Head of caudate nucleus (tissue), 42 donors: ENCODE measurements at regions not wholly inside any gene's neighbourhood (a gene's known extent, or its start where the extent isn't known, plus 50 kb on each side); places are given as distances from the start of the nearest gene placed in this dataset.
A peak's percentile ranks its signal among the peaks of the same experiment; 100 is the strongest.

Source experiments
- DNase-seq, 42 donors: peaks; one replicate each; pipeline versions ENCODE4 v3.0.0 to v3.0.0-alpha.2; 2020 to 2021; ENCODE audit warnings: mixed read lengths in 7 of 42
- intact Hi-C: fragments of 100-400 bp; cut with DNase I; formaldehyde crosslinking; loops from one replicate; pipeline ENCODE4 v1.15.0; 2022

DNA sequence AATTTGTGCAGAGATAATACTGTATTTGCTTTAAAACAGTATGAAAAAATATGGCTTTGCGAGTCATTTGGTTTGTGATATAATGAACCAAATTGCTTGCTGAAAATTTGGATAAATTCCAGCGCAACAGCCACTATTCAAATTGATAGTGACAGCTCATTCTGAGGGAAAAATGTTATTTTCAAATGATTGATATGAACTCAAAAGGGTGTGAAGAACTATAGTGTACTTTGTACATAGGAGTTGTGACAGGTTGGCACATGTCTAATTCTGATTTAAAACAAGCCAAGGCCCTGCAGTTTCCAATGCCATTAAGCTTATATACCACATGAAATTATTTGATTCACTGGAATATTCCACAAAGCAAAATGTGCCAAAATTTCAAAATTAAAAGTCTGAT lies 1628.9 kb upstream of the AGA start:
- intact Hi-C loops: no loop called here

DNA sequence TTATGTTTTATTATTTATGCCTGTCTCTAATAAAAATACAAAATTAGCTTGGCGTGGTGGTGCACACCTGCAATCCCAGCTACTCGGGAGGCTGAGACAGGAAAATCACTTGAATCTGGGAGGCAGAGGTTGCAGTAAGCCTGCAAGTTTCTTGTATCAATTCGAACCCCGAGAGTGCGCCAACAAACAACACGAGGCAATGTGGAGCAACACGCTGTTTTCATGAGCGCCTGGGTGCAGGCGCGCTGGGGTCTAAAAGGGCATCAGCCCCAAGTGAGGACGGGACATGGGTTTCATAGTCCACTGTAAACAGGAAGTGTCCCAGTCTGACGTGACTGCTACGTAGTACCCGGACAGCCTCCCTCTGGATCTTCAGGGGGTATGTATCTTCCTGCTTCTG lies 1634.6 kb upstream of the AGA start:
- intact Hi-C loops: no loop called here
- DNase-seq: no peak

More for the DNA sequence above, 1628.9 kb upstream of the AGA start:
- DNase-seq: no peak

DNA sequence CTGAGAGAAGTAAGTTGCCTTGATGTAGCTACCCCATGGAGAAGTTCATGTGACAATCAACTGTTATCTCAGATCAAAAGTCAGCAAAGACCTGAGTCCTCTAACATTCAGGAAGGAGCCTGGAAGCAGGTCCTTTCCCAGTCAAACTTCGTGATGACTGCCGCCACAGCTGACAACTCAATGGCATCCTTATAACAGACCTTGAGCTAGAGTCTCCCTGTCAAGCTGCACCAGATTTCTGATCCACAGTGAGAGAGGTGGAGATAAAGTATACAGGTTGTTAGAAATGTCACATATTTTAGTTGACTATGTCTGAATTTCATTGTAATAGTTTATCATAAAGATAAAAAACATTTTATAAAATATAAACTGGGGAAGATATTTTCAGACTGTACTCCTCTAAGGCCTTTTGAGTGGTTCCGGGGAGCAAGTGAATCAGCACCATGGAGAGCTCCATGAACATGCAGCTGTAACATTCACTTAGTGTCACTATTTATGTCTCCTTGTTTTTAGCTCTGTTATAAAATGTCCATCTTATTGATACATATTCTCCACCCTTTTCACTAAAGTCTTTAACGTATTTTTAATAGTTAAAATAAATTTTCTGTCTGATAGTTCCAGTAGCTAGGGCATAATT lies 1653.5 kb upstream of the AGA start:
- peak in 13 of 42 donors; percentile 1 to 49 (median 15) for DNase-seq
- intact Hi-C loops: no loop called here

DNA sequence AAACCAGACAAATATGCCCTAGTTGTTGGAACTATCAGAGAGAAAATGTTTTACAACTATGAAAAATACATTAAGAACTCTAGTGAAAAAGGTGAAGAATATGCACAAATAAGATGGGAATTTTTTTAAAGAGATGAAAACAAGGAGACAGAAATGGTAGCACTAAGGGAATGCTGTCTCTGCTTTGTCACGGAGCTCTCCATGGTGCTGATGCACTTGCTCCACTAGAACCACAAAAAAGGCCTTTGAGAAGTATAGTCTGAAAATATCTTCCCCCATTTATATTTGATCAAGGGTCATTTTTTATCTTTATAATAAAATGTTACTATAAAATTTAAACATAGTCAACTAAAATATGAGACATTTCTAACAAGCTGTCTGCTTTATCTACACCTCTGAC lies 1655.5 kb upstream of the AGA start:
- intact Hi-C loops: no loop called here
- DNase-seq: peak in 8 of 42 donors; percentile 2 to 47 (median 23)

DNA sequence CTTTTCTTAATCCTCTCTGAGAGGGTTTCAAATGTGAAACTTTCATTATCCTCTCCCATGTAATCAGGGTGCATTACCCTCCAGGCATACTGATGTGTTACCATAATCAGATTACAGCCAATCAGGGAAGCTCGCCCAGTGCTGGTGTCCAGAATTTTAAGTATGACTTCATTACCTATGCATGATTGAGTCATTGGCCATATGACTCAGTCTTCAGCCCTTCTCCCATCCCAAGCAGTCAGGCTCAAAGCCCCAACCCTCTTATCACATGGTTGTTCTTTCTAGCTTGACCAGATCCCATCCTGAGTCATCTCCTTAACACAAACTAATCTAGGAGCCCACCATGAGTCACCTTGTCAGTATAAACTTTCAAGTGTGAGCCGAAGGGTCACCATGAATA lies 1668.1 kb upstream of the AGA start:
- DNase-seq: no peak
- intact Hi-C loops: no loop called here

DNA sequence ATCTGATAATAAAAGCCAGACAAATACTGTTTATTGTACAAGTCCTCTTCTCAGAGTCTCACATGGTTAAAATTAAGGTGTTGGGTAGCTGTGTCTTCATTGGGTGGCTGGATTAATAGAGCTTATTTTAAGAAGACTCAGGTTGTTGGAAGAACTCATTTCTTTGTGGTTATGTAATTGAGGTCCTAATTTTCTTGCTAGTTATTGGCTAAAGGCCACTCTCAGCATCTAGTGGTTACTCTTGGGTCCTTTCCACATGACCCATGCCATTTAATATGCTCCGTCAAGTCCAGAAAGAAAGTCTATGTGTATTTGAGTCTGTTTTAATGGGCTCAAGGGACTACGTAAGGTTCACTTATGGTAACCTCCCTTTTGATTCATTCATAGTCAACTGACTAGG lies 1668.6 kb upstream of the AGA start:
- intact Hi-C loops: no loop called here
- DNase-seq: no peak

DNA sequence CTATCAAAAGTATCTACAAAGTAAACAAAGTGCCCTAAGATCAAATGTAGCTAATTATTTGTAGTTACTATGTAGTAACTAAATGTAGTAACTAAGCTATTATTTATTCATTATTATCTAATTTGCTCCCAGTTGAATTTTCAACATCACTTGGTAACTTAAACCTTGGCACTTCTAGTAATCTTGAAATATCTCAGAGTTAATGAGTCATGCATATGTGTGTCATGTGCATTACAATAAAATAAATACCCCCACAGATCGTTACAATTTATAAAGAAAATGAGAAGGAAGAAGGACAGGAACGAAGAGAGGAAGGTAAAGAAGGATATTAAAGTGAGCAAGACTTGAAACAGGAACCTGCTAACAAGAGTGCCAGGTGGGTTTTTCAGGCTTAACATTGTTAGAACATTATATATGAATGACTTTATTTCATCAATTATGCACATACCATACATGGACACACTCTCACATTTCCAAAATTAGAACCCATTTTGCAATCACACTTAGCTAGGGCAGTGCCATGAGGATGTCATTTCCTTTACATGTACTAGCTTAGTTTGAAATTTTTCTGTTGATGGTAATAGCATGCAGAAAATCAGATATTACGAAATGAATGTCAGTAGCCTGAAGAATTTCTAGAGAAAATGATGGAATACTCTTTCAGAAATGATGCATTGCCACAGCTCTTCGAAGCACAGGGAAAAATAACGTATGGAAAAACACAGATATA lies 1670.4 kb upstream of the AGA start:
- DNase-seq: no peak
- intact Hi-C loops: no loop called here

DNA sequence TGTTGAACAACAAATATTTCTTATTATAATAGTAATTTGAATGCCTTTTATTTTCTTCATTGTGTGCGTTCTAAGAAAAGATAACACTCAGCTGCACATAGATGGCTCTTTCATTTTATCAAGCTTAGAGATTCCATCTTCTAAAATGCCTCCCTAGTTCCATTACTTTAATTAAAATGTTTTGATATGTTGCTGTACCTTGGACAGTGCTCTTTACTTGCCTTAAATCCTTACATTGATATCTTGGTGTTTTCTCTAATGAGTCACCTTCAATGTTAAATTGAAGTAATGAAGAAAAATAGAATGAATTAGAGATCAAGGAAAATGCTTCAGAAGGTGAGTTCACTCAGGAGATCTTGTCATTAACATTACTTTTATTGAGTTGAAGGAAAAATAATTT lies 1672.4 kb upstream of the AGA start:
- intact Hi-C loops: no loop called here
- DNase-seq: no peak

DNA sequence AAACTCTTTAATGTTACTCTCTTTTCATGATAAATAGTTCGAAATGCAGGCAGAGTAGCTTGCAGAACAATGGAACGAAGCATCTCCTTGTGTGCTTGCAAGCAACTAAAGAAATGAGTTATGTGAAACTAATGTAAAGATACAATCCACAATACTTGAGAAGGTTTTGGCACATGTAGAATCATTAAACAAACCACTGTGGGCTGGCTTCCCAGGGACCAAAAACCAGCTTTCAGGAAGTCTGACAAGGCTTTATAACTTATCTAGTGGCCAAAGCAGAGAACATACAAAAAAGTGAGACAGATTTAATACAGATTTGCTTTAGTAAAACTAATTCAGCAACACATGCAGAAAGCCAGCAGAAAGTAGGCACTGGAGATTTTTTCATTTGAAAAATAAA lies 1673.8 kb upstream of the AGA start:
- DNase-seq: no peak
- intact Hi-C loops: no loop called here

DNA sequence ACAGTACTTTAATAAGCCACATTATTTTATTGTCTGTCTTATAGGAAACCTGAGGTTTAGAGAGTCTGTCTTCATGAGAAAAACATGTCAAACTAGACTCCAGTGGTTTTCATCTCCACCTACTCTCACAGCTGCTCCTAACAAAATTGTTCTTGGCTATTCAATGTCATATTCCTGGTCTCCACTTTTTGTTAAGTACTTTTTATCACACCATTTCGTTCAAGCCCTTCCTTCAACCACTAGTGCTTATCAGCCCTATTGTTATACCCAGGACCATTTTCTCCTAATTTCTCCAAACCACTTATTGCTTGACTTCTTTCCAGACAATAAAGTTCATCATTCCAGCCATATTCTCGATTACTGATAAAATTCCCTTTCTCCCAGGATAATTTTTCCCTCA lies 1674.3 kb upstream of the AGA start:
- DNase-seq: no peak
- intact Hi-C loops: no loop called here

DNA sequence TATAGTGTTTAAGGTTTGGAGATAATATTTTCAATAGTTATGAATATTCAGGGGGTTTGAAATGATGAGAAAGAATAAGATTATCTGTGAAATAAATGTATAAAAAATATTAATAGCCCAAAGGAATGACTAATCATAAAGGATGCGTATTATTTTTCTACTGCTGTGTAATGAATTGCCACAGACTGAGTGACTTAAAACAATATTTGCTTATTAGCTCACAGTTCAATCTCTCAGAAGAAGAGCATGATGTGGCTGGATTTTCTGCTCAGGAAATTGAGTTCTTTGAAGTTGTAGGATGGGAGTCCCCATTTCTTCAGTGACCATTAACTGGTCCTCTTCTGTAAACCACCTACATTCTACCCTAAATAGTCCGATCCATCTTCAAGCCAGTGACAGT lies 1680.8 kb upstream of the AGA start:
- no peak for DNase-seq
- intact Hi-C loops: no loop called here

DNA sequence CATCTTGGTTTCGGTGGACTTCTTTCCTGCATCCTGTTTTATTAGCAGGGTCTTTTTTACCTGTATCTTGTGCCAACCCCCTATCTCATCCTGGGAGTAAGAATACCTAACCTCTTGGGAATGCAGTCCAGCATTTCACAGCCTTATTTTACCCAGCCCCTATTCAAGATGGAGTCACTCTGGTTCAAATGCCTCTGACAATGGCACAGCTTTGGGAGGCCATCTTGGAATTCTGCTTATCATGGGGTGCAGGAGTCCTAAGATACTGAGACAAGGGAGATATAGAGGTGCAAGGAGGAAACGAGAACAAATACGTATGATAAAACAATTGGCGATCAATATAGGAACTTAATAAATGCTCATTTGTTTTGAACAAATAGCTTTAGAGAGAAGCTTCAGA lies 1682.2 kb upstream of the AGA start:
- no peak for DNase-seq
- intact Hi-C loops: no loop called here

DNA sequence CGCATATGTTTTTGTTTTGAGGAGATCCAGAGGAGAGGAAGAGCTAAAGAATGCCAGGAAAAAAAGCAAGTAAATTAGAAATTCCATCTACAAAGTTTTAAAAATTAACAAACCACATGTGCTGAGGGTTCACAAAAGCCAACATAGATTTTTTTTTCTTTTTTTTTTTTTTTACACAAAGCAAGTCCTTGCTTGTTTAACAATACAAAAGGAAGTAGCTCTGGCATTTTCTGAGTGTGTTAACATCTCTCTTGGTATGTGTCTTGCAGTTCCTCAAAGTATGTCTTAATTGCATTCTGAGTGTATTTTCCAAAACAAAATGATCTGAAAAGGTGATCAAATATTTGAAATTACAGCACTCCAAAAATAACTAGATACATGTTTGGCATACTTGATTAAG lies 1682.7 kb upstream of the AGA start:
- no peak for DNase-seq
- intact Hi-C loops: no loop called here

DNA sequence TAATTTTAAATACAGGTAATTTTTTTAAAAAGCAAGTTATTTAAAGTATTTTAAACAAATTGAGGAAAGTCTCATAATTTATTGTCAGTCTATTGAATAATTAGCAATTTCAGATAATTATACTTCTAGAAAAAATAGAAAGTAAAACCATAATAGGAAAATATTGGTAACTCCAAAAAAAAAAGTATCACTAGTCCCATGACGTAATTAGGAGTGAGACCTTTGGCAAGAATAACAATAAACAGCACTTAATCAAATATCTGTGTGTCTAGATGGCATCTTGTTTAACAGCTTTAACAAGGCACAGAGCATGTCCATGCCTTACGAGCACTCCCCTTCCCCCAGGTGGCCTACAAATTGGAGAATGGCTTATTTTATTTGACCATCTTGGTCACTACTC lies 1683.6 kb upstream of the AGA start:
- intact Hi-C loops: no loop called here
- no peak for DNase-seq

DNA sequence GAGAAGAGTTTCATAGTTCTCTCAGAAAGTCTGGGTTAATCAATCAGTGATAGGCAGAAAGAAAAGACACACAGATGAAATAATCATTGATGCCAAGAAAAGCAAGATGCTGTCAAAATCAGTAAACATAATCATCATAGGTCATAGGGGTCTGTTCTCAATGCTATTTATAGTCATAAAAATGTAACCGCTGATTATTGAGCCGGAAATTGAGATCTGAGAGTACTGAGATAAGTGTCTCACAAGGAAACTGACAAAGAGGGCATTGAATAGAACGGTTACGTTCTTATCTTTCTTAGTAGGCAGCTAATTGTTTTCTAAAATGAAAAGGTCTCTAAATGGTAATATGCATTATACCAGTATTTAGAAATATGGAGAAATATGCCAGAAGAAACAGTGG lies 1686.1 kb upstream of the AGA start:
- DNase-seq: no peak
- intact Hi-C loops: no loop called here

DNA sequence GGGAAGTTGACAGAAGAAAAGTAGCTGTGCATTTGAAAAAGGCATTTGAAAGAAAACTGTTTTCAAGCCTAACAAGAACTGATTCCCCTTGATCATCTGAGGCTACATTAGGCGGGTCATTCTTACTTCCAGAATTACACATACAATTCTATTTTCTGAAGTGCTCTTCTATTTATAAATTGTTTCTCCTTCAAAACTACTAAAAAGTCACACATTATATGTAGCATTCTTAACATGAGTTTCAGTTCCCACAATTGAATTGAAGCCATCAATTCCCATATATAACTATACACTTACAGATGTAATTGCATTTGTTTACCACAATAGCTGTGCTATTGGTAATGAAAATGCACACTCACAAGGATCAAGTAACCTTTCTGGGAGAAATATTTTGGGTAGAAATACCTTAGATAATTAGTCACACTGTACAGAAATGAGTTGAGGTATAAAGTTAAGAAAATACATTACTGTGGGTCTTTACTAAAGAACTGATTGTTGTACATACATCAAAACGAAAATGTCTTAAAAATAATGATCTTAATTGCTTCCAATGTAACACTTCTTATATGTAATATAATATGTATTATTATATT lies 1688.0 kb upstream of the AGA start:
- DNase-seq: no peak
- intact Hi-C loops: no loop called here

DNA sequence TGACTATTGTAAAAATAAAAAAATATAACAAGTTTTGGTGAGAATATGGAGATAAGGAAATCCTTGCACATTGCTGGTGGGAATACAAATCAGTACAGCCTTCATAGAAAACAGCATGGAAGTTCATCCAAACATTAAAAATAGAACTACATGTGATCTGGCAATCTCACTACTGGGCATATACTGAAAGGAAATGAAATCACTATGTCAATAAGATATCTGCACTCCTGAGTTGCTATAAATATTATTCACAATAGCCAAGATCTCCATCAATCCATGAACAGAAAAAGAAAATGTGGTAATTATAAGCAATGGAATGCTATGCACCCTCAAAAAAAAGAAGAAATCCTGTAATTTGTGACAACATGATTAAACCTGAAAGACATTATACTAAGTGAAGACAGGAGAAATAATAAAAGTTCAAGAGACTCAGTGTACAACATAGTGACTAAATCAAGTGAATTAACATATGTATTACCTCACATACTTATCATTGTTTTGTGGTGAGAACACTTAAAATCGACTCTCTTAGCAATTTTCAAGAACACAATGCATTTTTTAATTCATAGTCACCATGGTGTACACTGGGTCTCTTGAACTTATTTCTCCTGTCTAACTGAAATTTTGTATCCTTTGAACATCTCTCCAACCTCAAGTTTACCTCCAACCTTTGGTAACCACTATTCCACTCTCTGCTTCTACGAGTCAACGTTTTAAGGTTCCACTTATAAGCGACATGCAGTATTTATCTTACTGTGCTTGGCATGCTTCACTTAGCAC lies 1703.7 kb upstream of the AGA start:
- DNase-seq: no peak
- intact Hi-C loops: no loop called here

DNA sequence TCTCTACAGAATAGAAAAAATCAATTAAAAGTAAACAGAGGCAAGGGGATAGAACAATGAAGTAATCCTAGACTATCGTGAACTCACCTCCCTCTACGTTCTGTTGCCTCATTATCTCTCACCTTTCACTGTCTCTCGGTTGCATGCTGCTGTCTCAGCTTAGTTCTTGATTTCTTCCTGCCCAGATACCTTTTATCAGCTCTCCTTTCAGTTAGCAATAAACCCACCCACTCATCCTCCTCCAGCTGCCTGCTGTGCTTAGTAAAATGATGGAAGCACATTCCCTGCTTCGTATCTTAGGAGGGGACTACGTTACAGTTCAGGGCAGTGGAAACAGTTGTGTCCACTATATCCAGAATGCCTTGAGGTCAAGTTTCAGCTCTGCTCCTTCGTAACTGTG lies 1709.5 kb upstream of the AGA start:
- peak in 4 of 42 donors; percentile 8 to 38 (median 22) for DNase-seq
- intact Hi-C loops: no loop called here

DNA sequence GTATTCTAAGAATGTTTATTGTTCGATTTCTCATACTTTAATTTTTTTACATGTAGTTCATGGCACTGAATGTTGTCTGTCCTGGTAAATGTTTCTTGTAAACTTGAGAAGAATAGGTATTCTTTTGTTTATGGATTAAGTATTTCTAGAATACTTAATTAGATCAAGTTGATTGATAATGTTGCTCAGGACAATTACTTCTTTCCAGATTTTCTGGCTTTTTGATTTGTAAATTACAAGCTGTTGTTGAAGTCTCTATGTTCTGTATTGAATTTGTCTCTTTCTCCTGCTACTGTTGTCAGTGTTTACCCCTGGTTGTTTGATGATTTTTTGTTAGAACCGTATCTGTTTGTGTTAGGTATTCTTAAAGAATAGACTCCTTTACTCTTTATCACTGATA lies 1720.9 kb upstream of the AGA start:
- no peak for DNase-seq
- intact Hi-C loops: no loop called here
